ENCODE measurements at regions not wholly inside any gene's neighbourhood (a gene's known extent, or its start where the extent isn't known, plus 50 kb on each side); places are given as distances from the start of the nearest gene placed in this dataset.

DNA sequence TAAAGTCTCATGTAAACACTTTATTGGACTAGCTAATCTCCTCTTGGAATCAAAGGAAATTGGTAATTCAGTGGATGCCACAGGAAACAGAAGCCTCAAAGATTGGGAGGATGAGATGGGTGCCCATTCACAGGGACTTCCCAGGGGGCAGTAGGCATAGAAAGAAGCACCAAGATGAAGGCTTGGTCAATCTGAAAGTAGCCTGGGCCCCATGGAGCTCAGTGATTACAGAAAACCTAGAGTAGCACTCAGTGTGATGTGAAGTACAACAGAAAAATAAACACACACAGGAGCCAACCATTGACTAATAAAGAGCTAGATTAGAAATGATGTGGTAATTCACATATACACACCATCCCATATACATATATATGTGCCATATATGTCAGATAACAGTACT lies 560.6 kb downstream of the TBC1D4 start:
- H3K4me2 ChIP-seq = no peak overlapping the region
- no peaks in the 10 kb centered on the region for H3K4me1 ChIP-seq (ENCODE audit: low read depth, poor library complexity, severe bottlenecking)
- H3K36me3 ChIP-seq (ENCODE audit: insufficient read depth) = no peaks in the 10 kb centered on the region
- H3K27me3 ChIP-seq (ENCODE audit: insufficient read depth, low read depth) = no peaks in the 10 kb centered on the region
- no peak overlapping the region for H2AFZ ChIP-seq (ENCODE audit: low read depth)
- TF ChIP-seq, protein P1, sequence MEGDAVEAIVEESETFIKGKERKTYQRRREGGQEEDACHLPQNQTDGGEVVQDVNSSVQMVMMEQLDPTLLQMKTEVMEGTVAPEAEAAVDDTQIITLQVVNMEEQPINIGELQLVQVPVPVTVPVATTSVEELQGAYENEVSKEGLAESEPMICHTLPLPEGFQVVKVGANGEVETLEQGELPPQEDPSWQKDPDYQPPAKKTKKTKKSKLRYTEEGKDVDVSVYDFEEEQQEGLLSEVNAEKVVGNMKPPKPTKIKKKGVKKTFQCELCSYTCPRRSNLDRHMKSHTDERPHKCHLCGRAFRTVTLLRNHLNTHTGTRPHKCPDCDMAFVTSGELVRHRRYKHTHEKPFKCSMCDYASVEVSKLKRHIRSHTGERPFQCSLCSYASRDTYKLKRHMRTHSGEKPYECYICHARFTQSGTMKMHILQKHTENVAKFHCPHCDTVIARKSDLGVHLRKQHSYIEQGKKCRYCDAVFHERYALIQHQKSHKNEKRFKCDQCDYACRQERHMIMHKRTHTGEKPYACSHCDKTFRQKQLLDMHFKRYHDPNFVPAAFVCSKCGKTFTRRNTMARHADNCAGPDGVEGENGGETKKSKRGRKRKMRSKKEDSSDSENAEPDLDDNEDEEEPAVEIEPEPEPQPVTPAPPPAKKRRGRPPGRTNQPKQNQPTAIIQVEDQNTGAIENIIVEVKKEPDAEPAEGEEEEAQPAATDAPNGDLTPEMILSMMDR (conservative IDR thresholded peaks at IDR 0.05; ENCODE audit: low read depth, low read length) = no peak
- no peak overlapping the region for H3K4me3 ChIP-seq (IDR thresholded peaks at IDR 0.05; ENCODE audit: insufficient read depth, low read depth, low read length)
- H4K20me1 ChIP-seq (ENCODE audit: insufficient read depth) = no peaks in the 10 kb centered on the region
- no peaks in the 10 kb centered on the region for H3K79me2 ChIP-seq (ENCODE audit: insufficient read depth, low read depth)
- H3K9ac ChIP-seq = no peak overlapping the region
- H3K27ac ChIP-seq = no peak overlapping the region

DNA sequence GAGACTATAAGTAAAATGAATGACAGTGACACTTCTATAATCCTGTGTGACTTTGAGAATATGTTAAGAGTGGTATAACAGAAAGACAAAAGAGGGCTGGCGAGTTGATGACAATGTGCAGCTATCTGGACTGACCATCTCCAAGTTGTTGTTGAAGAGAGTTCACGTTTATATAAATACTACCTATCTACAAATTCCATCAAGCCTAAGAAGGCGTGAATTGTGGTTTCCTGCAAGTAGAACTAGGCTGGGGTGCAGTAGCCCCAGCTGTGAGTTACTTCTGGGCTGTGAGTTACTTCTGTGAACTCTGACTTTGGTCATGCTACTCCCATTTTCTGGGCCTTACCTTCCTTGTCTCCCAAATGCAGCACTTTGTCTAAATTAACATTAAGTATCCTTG lies 561.0 kb downstream of the TBC1D4 start:
- Histone ChIP-seq H3K4me2 (no peak overlapping the region), H4K20me1 (ENCODE audit: insufficient read depth) (no peaks in the 10 kb centered on the region), H2AFZ (ENCODE audit: low read depth) (no peak overlapping the region), H3K27me3 (ENCODE audit: insufficient read depth, low read depth) (no peaks in the 10 kb centered on the region), H3K36me3 (ENCODE audit: insufficient read depth) (no peaks in the 10 kb centered on the region), H3K4me3 (IDR thresholded peaks at IDR 0.05; ENCODE audit: insufficient read depth, low read depth, low read length) (no peak overlapping the region), H3K4me1 (ENCODE audit: low read depth, poor library complexity, severe bottlenecking) (no peaks in the 10 kb centered on the region), H3K27ac (no peak overlapping the region), H3K9ac (no peak overlapping the region), H3K79me2 (ENCODE audit: insufficient read depth, low read depth) (no peaks in the 10 kb centered on the region)
- TF ChIP-seq, protein P1 (conservative IDR thresholded peaks at IDR 0.05; ENCODE audit: low read depth, low read length) = no peak

DNA sequence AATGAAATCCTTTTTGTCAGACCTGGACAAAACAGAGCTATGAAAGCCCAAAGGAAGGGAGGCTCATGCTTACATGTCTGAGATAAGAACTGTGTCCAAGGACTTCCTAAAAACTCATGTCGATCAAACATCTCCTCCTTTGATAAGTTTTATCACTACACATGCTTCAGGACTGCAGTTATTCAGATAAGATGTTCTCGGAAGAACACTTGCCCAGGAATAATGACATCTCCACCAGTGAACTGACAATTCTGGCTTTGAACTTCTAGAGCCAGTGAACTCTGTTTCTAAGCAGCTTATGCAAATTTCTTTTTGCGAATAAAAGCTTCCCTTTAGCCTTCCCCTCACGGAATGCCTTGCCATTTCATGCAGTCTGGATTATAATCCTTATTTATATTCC lies 561.6 kb downstream of the TBC1D4 start:
- Histone ChIP-seq H3K27me3 (ENCODE audit: insufficient read depth, low read depth) (no peaks in the 10 kb centered on the region), H3K4me3 (IDR thresholded peaks at IDR 0.05; ENCODE audit: insufficient read depth, low read depth, low read length) (no peak overlapping the region), H3K4me1 (ENCODE audit: low read depth, poor library complexity, severe bottlenecking) (no peaks in the 10 kb centered on the region), H4K20me1 (ENCODE audit: insufficient read depth) (no peaks in the 10 kb centered on the region), H3K79me2 (ENCODE audit: insufficient read depth, low read depth) (no peaks in the 10 kb centered on the region), H3K36me3 (ENCODE audit: insufficient read depth) (no peaks in the 10 kb centered on the region), H2AFZ (ENCODE audit: low read depth) (no peak overlapping the region), H3K4me2 (no peak overlapping the region), H3K9ac (no peak overlapping the region), H3K27ac (no peak overlapping the region)
- TF ChIP-seq, protein P1 (conservative IDR thresholded peaks at IDR 0.05; ENCODE audit: low read depth, low read length) = no peak

DNA sequence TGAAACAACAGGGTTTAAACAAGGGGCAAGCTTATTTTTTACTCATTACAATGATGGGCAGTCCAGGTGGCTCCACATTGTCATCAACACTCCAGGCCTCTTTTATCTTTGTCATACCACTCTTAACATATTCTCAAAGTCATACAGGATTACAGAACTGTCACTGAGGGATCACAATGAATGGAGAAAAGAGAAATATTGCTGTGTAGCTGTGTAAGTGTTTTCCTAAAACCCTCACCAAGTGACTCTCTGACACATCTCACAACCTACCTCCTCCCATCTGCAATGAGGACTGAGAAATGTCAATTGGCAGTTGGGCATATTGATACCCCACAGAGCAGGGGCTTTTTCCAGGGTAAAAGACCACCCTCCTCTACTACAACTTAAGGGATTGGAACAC lies 562.1 kb downstream of the TBC1D4 start:
- no peak overlapping the region for H3K27ac ChIP-seq
- H3K27me3 ChIP-seq (ENCODE audit: insufficient read depth, low read depth) = no peaks in the 10 kb centered on the region
- no peak overlapping the region for H3K9ac ChIP-seq
- H3K4me3 ChIP-seq (IDR thresholded peaks at IDR 0.05; ENCODE audit: insufficient read depth, low read depth, low read length) = no peak overlapping the region
- H2AFZ ChIP-seq (ENCODE audit: low read depth) = no peak overlapping the region
- no peak overlapping the region for H3K4me2 ChIP-seq
- H3K79me2 ChIP-seq (ENCODE audit: insufficient read depth, low read depth) = no peaks in the 10 kb centered on the region
- TF ChIP-seq, protein P1 (conservative IDR thresholded peaks at IDR 0.05; ENCODE audit: low read depth, low read length) = no peak
- H3K4me1 ChIP-seq (ENCODE audit: low read depth, poor library complexity, severe bottlenecking) = no peaks in the 10 kb centered on the region
- no peaks in the 10 kb centered on the region for H4K20me1 ChIP-seq (ENCODE audit: insufficient read depth)
- H3K36me3 ChIP-seq (ENCODE audit: insufficient read depth) = no peaks in the 10 kb centered on the region

DNA sequence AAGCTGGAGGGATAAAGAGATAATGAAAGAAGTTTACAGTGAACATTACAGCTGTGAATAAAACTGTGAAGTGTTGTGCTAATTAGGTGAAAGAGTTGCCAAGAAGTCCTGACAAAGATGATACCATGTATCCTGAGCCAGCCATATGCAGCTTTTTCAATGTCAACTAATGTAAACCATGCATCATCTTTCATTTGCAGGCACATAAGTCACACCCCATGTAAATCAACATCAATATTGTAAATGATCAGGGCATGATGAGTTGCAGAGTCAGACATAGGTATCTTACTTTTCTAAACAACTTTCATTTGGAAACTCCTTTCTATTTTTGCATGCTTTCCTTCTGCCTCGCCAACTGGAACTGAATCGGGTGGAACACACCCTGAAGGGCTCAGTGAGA lies 569.1 kb downstream of the TBC1D4 start:
- H3K9ac ChIP-seq = no peak overlapping the region
- H3K27me3 ChIP-seq (ENCODE audit: insufficient read depth, low read depth) = no peaks in the 10 kb centered on the region
- no peaks in the 10 kb centered on the region for H4K20me1 ChIP-seq (ENCODE audit: insufficient read depth)
- no peak overlapping the region for H2AFZ ChIP-seq (ENCODE audit: low read depth)
- H3K36me3 ChIP-seq (ENCODE audit: insufficient read depth) = no peaks in the 10 kb centered on the region
- H3K4me1 ChIP-seq (ENCODE audit: low read depth, poor library complexity, severe bottlenecking) = no peaks in the 10 kb centered on the region
- TF ChIP-seq, protein P1 (conservative IDR thresholded peaks at IDR 0.05; ENCODE audit: low read depth, low read length) = no peak
- H3K27ac ChIP-seq = no peak overlapping the region
- no peaks in the 10 kb centered on the region for H3K79me2 ChIP-seq (ENCODE audit: insufficient read depth, low read depth)
- H3K4me3 ChIP-seq (IDR thresholded peaks at IDR 0.05; ENCODE audit: insufficient read depth, low read depth, low read length) = no peak overlapping the region
- H3K4me2 ChIP-seq = no peak overlapping the region

Measured in KMS-11 (cell line).